PC-9 (cell line): ENCODE measurements at regions not wholly inside any gene's neighbourhood (a gene's known extent, or its start where the extent isn't known, plus 50 kb on each side); places are given as distances from the start of the nearest gene placed in this dataset.
A peak's percentile ranks its signal among the peaks of the same experiment; 100 is the strongest.

Source experiments
- BruUV-seq: library from RNA; stranded (reverse); fragments of 400-500 nt; replicated peaks from 2 replicates; lab custom pipeline; 2021; lab: Mats Ljungman, UMichigan
- CTCF ChIA-PET: fragments of 300-600 bp; sonication (Branson Sonifier 250); formaldehyde crosslinking; loops from one replicate; lab custom pipeline; 2022; ENCODE audit warnings: antibody characterized with exemption; lab: Charles Lee
- POLR2A ChIA-PET: fragments of 300-600 bp; sonication (Branson Sonifier 250); formaldehyde crosslinking; loops from one replicate; lab custom pipeline; 2022; ENCODE audit warnings: antibody characterized with exemption; ENCODE audit not compliant: unreplicated experiment; lab: Charles Lee
- DNase-seq, 2 experiments: peaks; one replicate each; pipeline versions ENCODE4 v3.0.0 to v3.0.0-alpha.2; 2015 to 2022; ENCODE audit warnings: mixed read lengths in 1 of 2
- H2AFZ ChIP-seq: fragments of 200-600 bp; sonication (generic); 2 replicates; pipeline ENCODE4 v1.8.1; 2017; ENCODE audit warnings: antibody characterized with exemption
- H3F3A ChIP-seq: fragments of 200-600 bp; sonication (generic); 2 replicates; pipeline ENCODE4 v1.8.1; 2017; ENCODE audit warnings: antibody characterized with exemption, mild to moderate bottlenecking, low read depth; ENCODE audit not compliant: insufficient read depth
- H3K27ac ChIP-seq: fragments of 200-600 bp; sonication (generic); 2 replicates; pipeline ENCODE4 v1.6.1; 2016; ENCODE audit warnings: mixed run types
- H3K27me3 ChIP-seq: fragments of 200-600 bp; sonication (generic); 2 replicates; pipeline ENCODE4 v1.6.1; 2016; ENCODE audit warnings: low read depth, mixed run types; ENCODE audit not compliant: insufficient read depth
- H3K36me3 ChIP-seq: fragments of 200-600 bp; sonication (generic); 2 replicates; pipeline ENCODE4 v1.6.1; 2016; ENCODE audit warnings: low read depth, mixed run types
- H3K4me1 ChIP-seq: fragments of 200-600 bp; sonication (generic); replicated peaks from 2 replicates; pipeline ENCODE4 v1.6.1; 2016; ENCODE audit warnings: mixed run types; ENCODE audit not compliant: insufficient read depth
- H3K4me2 ChIP-seq: fragments of 200-600 bp; sonication (generic); 2 replicates; pipeline ENCODE4 v1.6.1; 2017; ENCODE audit warnings: mixed run types
- H3K4me3 ChIP-seq: fragments of 200-600 bp; sonication (generic); 2 replicates; pipeline ENCODE4 v1.6.1; 2016; ENCODE audit warnings: mixed run types
- H3K79me2 ChIP-seq: fragments of 200-600 bp; sonication (generic); 2 replicates; pipeline ENCODE4 v1.6.1; 2017; ENCODE audit warnings: low read depth, mixed run types
- H3K9me2 ChIP-seq: fragments of 200-600 bp; sonication (generic); 2 replicates; pipeline ENCODE4 v1.8.1; 2017; ENCODE audit warnings: mild to moderate bottlenecking; ENCODE audit not compliant: insufficient read depth
- H3K9me3 ChIP-seq: fragments of 200-600 bp; sonication (generic); 2 replicates; pipeline ENCODE4 v1.8.1; 2016; ENCODE audit warnings: low read depth; ENCODE audit not compliant: insufficient read depth
- H4K20me1 ChIP-seq: fragments of 200-600 bp; sonication (generic); 2 replicates; pipeline ENCODE4 v1.8.1; 2017; ENCODE audit not compliant: insufficient read depth
- EZH2 ChIP-seq: fragments of 200-600 bp; sonication (generic); IDR thresholded peaks from 2 replicates; pipeline ENCODE4 v1.8.0; 2017; ENCODE audit warnings: antibody characterized with exemption, low read depth
- intact Hi-C: fragments of 100-400 bp; cut with micrococcal nuclease; formaldehyde crosslinking; loops from one replicate; pipeline ENCODE4 v1.10.0; 2022; ENCODE audit not compliant: unreplicated experiment
- TF ChIP-seq, protein P1 (sequence below): fragments of 200-600 bp; sonication (generic); conservative IDR thresholded peaks from 2 replicates; pipeline ENCODE4 v1.6.1; 2017; ENCODE audit warnings: mixed run types, antibody characterized with exemption, mild to moderate bottlenecking, moderate library complexity

DNA sequence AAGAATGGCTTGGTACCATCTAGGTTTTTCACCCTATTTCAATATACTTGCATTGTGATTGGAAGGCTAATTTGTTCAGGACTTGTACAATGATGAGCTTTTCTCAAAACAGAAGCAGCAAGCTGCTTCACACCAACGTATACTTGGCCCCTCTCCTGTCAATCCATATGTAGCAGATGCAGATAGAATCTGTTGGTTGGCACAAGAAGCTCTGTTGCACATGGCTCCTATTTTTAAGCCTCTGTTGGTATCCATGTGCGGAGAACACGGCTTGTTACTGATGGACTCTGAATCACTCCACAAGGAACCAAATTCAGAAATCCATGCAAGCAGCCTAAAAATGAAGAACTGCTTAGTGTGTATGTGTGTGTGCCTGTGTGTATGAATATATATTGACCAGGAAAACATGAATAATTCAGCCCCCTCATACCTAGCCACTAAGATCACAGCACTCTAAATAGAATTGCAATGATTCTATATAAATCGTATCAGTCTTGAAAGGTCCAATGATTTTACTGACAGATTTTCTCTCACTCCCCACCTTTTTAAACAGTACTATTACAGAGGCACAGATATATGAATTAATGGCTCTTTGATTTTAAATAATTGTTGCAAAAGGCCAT is 258.4 kb upstream of the DPYD start:
- Histone ChIP-seq H3K9me3 (no peaks in the 10 kb centered on the region), H3K27me3 (no peaks in the 10 kb centered on the region), H3K27ac (no peak overlapping the region), H3K4me2 (no peak overlapping the region), H4K20me1 (no peaks in the 10 kb centered on the region), H3K4me1 (no peaks in the 10 kb centered on the region), H3K9me2 (no peaks in the 10 kb centered on the region), H3K36me3 (no peaks in the 10 kb centered on the region), H3K79me2 (no peaks in the 10 kb centered on the region), H3F3A (no peaks in the 10 kb centered on the region), H3K4me3 (no peak overlapping the region), H2AFZ (0 out of 2 replicates have a peak overlapping the region, but pooled peaks have one; percentile 4)
- ChIA-PET POLR2A (no interaction called here), CTCF (no interaction called here)
- intact Hi-C loops: no loop called here
- TF ChIP-seq, protein P1, sequence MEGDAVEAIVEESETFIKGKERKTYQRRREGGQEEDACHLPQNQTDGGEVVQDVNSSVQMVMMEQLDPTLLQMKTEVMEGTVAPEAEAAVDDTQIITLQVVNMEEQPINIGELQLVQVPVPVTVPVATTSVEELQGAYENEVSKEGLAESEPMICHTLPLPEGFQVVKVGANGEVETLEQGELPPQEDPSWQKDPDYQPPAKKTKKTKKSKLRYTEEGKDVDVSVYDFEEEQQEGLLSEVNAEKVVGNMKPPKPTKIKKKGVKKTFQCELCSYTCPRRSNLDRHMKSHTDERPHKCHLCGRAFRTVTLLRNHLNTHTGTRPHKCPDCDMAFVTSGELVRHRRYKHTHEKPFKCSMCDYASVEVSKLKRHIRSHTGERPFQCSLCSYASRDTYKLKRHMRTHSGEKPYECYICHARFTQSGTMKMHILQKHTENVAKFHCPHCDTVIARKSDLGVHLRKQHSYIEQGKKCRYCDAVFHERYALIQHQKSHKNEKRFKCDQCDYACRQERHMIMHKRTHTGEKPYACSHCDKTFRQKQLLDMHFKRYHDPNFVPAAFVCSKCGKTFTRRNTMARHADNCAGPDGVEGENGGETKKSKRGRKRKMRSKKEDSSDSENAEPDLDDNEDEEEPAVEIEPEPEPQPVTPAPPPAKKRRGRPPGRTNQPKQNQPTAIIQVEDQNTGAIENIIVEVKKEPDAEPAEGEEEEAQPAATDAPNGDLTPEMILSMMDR: no peak
- no peak for TF ChIP-seq EZH2
- no peak for DNase-seq
- BruUV-seq: no TSS peak

DNA sequence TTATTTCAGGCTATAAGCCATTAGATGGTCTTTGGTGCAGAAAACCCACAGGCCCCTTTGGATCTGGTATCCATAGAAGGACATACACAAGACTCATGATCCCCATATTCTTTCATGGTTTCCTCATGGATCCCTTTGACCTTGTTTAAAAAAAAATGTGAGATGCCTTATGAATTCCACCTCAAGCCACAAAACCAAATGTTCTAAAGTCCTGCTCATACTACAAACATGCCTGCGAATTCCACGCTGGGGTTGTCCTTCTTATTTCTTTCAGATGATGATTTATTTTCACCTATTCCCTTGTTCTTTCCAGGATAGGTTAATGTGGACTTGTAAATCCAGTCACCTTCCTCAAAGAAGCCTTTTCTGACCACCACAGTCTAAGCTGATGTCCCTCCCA is 256.9 kb upstream of the DPYD start:
- Histone ChIP-seq H3K27ac (no peak overlapping the region), H3K4me2 (no peak overlapping the region), H3K4me1 (no peaks in the 10 kb centered on the region), H3K27me3 (no peaks in the 10 kb centered on the region), H3F3A (no peaks in the 10 kb centered on the region), H4K20me1 (no peaks in the 10 kb centered on the region), H3K4me3 (no peak overlapping the region), H3K9me2 (no peaks in the 10 kb centered on the region), H3K79me2 (no peaks in the 10 kb centered on the region), H3K36me3 (no peaks in the 10 kb centered on the region), H2AFZ (peak overlapping the region; percentile 14; the same call in 1 of the 2 replicates), H3K9me3 (no peaks in the 10 kb centered on the region)
- intact Hi-C loops: no loop called here
- no TSS peak for BruUV-seq
- no peak for DNase-seq
- TF ChIP-seq, protein P1: no peak
- no peak for TF ChIP-seq EZH2
- ChIA-PET CTCF (no interaction called here), POLR2A (no interaction called here)

DNA sequence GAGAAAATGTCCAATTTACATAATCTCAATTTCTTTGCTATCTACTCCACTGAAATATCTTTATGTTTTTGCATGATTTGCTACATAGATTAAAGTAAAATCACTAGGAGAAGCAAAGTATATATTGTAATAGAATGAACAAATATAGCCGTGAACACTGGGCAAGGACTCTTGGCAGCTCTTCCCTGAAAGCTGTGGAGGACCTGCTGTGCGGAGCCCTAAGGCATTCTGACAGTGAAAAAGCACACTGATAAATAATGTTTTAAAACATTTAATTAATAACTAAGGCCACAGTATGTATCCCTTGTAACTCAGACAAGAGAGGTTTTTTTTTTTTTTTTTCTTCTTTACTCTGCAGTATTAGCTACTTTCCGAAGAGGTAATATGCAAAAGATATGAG is 256.1 kb upstream of the DPYD start:
- POLR2A ChIA-PET: no interaction called here
- H3K4me1 ChIP-seq: no peaks in the 10 kb centered on the region
- H3K4me2 ChIP-seq: no peak overlapping the region
- no peaks in the 10 kb centered on the region for H4K20me1 ChIP-seq
- intact Hi-C loops: no loop called here
- CTCF ChIA-PET: no interaction called here
- no peak overlapping the region for H3K27ac ChIP-seq
- H3K79me2 ChIP-seq: no peaks in the 10 kb centered on the region
- H2AFZ ChIP-seq: no peak overlapping the region
- BruUV-seq: no TSS peak
- H3K36me3 ChIP-seq: no peaks in the 10 kb centered on the region
- H3K9me2 ChIP-seq: no peaks in the 10 kb centered on the region
- TF ChIP-seq EZH2: no peak
- TF ChIP-seq, protein P1: no peak
- no peak for DNase-seq
- no peaks in the 10 kb centered on the region for H3F3A ChIP-seq
- no peaks in the 10 kb centered on the region for H3K27me3 ChIP-seq
- no peaks in the 10 kb centered on the region for H3K9me3 ChIP-seq
- no peak overlapping the region for H3K4me3 ChIP-seq
